NB4 (cell line): ENCODE measurements at regions not wholly inside any gene's neighbourhood (a gene's known extent, or its start where the extent isn't known, plus 50 kb on each side); places are given as distances from the start of the nearest gene placed in this dataset.

Source experiments
- MYC ChIP-seq: IDR thresholded peaks from 2 replicates; pipeline ENCODE4 v1.6.1; 2011; ENCODE audit warnings: low read depth, low read length
- POLR2A ChIP-seq: IDR thresholded peaks from 2 replicates; pipeline ENCODE4 v1.6.1; 2011; ENCODE audit warnings: mild to moderate bottlenecking; ENCODE audit not compliant: insufficient read length; ENCODE audit errors: extremely low read depth
- TF ChIP-seq, protein P1 (sequence below): IDR thresholded peaks from one replicate; pipeline ENCODE4 v1.5.1; 2012; ENCODE audit warnings: low read depth, low read length
- TF ChIP-seq, protein P2 (sequence below): IDR thresholded peaks from 2 replicates; pipeline ENCODE4 v1.6.1; 2011; ENCODE audit warnings: low read depth, low read length

DNA sequence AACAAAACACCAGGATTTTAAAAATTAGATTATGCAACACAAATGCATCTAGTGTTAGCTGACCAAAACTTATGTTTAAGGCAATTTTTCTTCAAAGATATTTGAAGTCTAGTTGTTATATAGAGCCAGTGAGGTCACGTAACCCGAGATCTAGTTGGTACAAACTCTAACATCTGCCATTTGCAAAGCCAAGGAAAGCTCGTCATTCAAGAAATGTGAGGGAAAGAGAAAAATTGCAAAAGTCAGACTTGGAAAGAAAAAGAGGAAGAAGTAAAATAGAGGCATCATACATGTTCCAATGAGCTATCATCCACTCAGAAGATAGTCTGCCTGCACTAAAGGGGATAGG lies 293.4 kb upstream of the PUM3 start:
- TF ChIP-seq, protein P1, sequence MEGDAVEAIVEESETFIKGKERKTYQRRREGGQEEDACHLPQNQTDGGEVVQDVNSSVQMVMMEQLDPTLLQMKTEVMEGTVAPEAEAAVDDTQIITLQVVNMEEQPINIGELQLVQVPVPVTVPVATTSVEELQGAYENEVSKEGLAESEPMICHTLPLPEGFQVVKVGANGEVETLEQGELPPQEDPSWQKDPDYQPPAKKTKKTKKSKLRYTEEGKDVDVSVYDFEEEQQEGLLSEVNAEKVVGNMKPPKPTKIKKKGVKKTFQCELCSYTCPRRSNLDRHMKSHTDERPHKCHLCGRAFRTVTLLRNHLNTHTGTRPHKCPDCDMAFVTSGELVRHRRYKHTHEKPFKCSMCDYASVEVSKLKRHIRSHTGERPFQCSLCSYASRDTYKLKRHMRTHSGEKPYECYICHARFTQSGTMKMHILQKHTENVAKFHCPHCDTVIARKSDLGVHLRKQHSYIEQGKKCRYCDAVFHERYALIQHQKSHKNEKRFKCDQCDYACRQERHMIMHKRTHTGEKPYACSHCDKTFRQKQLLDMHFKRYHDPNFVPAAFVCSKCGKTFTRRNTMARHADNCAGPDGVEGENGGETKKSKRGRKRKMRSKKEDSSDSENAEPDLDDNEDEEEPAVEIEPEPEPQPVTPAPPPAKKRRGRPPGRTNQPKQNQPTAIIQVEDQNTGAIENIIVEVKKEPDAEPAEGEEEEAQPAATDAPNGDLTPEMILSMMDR: no peak
- TF ChIP-seq, protein P2, sequence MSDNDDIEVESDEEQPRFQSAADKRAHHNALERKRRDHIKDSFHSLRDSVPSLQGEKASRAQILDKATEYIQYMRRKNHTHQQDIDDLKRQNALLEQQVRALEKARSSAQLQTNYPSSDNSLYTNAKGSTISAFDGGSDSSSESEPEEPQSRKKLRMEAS: no peak
- no peak for TF ChIP-seq POLR2A
- TF ChIP-seq MYC: no peak
